Activated CD4-positive, alpha-beta T cell treated with anti-CD3 and anti-CD28 coated beads, Interleukin-2, Interleukin-6, amounts not matched to agents 100 ng/mL and 50 ng/mL, durations not matched to agents 16 hours and 8 hours (primary cell): ENCODE measurements at regions not wholly inside any gene's neighbourhood (a gene's known extent, or its start where the extent isn't known, plus 50 kb on each side); places are given as distances from the start of the nearest gene placed in this dataset.

ENCODE experiments used
- DNase-seq: peaks from one replicate; pipeline ENCODE4 v3.0.0-alpha.2; 2020

DNA sequence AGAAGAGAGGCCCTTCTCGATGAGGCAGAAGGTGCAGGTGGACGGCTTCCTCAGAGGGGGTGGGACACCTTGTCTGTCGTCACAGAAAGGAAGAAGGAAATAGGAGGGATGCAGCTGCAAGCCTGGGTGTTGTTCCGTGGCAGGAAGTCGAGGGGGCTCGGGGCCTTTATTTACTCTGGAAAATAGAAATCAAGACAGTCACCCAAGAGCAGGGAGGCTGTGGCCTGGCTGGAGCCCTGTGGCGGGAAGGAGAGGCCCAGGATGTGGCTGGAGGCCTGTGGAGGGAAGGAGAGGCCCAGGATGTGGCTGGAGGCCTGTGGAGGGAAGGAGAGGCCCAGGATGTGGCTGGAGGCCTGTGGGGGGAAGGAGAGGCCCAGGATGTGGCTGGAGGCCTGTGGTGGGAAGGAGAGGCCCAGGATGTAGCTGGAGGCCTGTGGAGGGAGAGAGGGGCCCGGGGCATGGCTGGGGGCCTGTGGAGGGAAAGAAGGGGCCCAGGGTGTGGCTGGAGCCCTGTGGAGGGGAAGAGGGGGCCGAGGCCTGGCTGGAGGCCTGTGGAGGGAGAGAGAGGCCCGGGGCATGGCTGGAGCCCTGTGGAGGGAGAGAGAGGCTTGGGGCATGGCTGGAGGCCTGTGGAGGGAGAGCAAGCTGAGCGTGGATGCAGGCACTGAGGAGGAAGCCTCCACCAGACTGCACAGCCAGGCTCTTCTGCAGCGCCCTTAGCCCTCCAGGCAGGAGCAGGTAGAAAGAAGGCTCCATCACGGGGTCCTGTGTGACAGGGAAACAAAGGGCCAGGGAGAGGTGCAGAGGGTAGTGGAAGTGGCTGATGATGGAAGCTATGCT is 97.3 kb upstream of the SFMBT2 start:
- DNase-seq = peak; percentile 77

DNA sequence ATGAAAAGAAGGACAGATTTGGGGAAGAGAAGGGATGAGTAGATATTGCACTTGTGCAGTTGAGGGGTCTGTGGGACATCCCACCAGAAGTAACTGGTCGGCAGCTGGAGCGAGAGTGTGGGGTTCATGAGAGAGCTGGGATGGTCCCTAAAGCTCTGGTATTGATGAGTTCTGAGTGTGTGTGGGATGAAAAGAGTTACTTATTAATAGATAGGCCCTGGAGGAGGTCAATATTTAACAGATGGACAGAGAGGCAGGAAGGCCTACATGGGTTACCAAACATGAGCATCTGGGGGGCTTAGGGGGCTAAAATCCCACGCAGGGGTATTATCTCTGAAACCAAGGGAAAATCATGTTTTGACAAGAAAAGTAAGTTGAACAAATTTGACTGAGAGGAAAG is 95.7 kb upstream of the SFMBT2 start:
- DNase-seq = no peak

DNA sequence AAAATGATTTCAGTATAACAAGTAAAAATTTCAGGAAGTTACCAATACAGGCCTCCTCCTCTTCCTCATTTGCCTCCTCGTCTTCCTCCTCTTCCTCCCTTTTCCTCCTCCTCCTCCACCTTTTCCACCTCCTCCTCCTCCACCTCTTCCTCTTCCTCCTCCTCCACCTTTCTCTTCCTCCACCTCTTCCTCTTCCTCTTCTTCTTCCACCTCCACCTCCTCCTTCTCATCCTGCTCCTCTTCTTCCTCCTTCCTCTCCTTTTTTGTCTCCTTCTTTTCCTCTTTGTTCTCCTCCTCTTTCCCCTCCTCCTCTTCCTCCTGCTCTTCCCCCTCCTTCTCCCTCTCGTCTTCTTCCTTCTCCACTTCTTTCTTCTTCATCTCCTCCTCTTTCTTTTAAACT is 94.4 kb upstream of the SFMBT2 start:
- DNase-seq = no peak

DNA sequence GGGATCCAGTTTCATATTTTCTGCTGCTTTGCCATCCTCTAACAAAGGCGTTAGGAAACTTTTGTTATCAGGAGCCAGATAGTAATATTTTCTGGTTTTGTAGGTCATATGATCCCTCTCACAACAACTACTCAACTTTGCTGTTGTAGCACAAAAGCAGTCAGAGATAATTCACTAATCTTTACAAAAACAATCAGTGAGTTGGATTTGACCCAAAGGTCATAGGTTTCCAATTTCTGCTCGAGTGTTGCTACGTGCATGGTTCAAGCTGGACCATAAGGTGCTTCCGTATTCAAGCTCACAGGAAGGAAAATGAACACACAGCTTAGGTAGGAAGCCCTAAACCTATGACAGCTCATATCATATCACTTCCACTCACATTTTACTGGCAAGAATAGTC is 92.4 kb upstream of the SFMBT2 start:
- no peak for DNase-seq

DNA sequence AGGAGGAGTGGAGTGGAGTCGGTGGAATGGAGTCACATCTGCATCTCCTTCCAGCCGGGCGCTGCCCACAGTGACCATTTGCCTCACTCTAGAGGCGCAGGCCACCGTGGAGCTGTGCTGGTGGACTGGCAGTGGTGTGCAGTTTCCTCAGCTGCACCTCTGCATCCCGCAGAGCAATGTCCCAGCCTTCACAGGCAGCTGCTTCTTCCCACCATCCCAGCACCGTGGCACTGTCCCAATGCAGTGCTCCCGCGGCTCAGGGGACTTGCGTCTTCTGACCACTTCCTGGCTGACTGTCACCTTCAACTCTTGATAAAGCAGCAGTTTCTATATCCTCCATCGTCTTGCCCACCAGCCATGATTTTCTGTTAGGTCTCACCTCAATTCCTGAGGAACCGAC is 90.3 kb upstream of the SFMBT2 start:
- peak; percentile 28 for DNase-seq

DNA sequence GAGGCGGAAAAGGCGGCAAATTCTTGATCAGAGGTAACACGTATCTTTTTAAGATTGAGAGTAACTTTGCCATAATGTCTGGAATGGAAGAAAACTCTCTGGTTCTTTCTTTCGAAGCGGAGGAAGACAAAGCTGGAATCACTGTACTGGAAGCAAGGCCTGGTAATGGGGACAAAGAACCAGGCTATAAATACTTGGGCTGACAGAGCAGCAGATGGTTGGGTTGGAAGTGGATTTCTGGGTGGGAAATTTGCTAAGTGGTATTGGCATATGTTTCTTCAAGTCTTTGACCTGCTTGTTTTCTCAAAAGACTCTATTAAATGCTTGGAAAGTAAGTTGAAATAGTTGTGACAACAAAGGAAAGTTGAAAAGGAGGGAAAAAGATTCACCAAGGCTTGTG is 87.3 kb upstream of the SFMBT2 start:
- DNase-seq = no peak

DNA sequence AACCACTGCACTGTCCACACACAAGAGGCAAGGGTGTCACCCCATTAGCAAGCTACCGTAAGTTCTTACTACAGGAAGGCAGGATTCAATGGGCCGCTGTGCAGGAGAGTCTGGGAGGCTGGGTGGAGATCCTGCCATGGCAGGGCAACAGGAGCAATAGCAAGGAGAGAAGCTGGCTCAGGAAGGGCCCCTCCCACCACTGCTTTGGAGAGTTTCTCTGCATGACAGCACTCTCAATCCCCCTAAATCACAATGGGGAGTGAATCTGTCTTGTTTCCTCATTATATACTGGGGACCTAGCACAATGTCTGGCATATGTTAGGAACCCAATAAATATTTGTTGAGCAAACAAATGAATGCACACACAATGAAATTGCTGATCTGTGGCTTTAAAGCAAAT is 83.2 kb upstream of the SFMBT2 start:
- DNase-seq = no peak

DNA sequence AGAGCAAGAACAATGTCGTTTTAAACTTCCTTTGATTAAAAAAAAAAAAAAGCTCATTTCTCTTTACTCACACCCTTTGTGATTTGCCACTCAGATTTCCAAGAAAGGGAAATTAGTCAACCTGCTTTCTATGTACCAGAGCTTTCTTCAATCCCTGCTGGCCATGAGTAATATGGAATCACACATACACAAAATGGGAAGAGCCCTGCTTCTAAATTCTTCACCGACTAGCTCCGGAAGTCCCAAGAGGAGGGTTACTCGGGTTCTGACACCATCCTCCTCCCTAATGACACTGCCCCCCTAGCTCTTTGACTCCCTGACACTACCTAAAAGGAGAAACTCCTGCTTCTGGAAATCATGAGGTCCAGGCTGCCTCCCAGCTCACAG is 81.8 kb upstream of the SFMBT2 start:
- DNase-seq = peak; percentile 33

DNA sequence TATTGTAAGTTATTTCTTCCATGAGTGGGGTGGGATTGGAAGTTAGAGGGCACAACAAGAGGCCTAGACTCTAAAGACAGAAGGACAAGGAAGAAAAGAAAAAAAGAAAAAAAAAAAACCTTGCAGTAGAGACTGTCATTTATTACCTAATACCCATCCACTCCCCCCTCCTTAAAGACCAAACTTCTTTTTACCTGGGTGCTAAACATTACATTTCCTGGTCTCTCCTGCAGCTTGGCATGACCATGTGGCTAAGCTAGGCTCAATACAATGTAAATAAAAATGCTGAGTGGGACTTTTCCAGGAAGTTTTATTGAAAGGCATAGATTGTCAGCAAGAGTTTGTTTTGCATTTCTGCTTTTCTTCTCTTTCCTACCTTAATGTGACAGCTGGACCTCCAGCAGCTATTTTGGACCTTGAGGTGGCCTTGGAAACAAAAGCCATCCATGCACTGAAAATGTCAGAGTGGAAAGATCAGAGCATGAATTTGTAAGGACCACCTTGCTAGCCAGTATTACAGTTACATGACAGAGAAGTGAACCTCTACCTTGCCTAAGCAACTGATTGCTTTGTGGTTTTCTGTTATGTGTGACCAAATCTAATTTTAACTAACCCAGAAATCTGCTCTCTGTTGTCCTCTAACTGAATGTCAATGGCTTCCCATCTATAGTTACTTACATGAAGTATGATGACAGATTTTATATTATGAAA is 81.3 kb upstream of the SFMBT2 start:
- DNase-seq = peak; percentile 41

DNA sequence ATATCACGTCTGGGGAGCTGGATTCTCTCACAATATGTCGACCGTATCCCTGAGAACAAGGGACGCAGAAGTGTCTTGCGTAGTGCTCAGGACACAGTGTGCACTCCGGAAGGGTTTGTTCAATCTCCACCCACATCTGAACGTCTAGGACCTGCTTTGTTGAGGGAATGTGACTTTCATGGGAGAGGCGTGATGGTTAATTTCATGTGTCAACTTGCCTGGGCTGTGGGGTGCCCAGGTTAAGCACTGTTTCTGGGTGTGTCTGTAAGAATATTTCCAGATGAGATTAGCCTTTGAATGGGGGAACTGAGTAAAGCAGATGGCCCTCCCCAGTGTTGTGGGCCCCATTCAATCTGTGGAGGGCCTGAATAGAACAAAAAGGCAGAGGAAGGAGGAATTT is 80.4 kb upstream of the SFMBT2 start:
- no peak for DNase-seq

DNA sequence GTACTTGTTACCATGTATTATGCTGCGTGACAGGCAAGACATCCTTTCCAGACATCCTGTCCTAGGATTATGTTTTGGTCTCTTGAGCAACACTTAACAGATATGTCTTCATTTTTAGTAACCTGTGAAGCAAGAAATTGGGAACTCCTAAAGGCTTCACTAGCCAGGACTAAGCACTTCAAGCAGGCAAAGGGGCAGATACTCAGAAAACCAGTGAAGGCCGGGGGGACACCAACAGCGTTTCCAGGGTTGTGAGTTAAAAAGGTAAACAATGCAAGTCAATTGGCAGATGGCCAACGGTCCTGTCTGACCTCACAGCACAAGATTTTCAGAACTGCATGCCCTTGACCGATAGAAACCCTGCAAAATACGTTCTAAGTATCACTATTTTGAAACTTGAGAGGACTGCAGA is 77.6 kb upstream of the SFMBT2 start:
- no peak for DNase-seq

DNA sequence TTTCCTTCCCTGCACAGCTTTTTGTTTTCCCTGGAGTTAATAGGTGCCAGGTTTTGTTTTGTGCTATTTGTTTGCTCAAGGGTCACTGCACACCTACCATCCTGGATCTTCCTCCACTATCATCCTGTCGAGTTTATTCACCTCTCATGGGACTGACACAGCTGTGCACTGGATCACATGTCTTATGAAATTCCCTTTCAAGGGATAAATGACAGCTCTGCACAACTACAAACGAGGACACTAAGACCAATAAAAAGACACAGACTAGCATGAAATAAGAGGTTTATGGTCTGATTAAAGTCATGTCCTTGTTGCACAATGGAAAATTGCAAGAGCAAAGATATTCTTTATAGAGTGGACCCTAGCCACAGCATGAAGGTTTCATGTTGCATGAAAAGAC is 76.7 kb upstream of the SFMBT2 start:
- no peak for DNase-seq

DNA sequence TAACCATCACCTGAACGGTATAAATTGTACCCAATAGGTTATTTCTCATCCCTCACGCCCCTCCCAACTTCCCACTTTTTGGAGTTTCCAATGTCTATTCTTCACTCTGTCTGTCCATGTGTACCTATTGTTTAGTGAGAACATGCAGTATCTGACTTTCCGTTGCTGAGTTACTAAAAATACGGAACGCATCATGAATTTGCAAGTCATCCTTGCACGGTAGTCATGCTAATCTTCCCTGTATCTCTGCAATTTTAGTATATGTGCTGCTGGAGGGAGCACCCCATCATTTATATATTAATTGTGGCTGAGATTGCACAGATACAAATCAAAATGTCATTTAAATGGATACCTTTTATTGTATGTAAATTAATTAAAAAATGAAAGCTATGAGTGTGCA is 75.7 kb upstream of the SFMBT2 start:
- DNase-seq = no peak

DNA sequence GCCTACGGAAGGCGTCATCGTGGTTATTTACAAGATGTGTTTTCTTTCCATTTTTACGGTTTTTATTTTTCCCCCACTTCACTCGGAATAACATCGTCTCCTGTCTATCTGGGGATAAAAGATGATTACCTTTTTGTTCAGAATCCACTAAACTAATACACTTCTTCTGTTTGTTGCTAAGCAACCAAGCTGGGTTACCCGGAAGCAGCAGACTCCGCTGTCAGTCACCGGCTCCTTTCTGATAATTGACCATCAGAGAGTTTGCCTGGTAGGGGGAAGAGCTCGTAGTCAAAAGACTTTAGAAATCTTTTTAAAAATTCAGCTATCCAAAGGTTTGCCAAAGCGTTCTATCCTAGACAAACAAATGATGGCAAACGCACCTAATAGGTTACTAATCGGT is 75.0 kb upstream of the SFMBT2 start:
- DNase-seq = no peak

DNA sequence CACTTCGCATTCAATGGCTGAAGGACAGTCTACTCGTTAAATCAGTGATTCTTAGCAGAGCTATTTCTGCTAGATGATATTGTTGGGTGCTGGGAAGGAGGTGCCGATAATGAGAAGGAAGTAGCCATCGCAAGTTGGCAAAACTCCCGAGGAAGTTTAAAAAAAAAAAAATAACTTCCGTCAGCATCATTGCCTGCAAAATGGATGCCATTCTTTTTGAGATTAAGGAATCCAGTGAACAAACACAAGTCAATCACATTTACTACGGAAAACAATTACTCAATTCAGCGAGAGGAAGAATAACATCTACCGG is 74.4 kb upstream of the SFMBT2 start:
- DNase-seq = no peak

DNA sequence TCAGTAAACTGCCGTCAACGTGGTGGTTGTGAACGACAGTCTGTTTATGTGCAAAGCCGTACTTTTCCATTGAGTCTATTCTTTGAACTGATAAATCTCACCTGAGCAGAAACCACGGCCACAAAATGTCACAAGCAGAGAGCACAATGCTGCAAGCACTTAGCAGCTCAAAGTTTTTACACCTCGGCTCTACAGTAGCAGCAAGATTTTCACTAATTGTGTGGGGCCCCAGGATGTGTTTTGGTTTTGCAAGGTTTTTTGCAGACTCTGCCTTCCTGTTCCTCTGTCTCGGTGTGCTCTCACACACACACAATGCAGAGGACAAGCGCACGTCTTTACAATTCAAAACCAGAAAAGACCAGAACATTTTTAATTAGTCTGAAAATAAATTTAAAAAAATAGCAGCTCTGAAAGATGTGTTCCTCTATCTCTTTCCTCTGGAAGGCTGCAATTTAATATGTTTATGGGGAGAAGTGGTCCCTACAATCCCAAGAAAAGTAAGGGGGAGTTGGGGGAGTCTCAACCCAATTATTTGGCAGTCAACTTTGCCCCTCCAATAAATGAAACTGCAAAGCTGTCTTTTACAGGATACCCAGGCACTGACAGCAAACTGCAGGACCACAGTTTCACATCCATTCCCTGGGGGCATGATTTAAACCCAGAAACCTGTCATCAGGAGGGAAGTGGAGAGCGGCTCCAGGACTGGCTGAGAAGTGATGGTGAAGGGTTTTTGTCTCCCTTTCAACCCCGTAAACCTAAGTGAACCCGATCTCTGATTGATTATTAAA is 73.8 kb upstream of the SFMBT2 start:
- DNase-seq = peak; percentile 87

DNA sequence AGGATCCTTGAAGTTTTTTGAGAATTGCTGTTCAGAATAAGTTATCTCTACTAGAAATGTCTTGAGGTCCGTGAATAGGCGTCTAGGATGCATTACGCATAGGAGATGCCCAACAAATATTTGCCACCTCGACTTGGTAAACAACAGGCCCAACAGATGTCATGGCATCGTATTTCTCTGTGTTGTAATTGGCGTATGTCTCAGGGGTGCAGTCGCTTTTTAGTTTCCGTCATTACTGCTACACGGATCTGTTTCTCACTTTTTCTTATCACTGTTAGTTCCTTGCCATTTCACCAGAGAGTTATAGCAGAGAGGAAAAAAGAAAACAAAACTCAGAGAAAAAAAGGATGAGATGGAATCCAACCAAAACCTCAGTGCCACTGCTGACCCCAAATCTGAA is 73.0 kb upstream of the SFMBT2 start:
- DNase-seq = peak; percentile 18

DNA sequence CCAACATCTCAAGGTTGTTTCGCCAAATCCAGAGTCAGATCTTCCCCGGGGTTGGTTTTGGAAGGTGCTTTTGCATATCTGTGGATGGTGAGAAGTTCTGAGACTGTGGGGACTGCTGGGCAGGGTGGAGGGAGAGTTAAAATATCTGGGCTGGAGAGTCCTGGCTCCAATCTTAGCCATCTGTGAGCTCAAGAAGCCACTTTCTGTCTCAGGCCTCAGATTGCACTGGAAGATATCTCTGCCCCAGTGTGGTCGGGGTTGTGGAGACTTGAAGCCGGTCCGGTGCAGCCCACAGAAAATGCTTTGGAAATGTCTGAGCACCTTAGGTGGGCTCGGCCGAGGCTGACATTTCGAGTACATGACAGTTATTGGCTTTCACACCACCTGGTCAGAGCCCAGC is 72.2 kb upstream of the SFMBT2 start:
- no peak for DNase-seq

DNA sequence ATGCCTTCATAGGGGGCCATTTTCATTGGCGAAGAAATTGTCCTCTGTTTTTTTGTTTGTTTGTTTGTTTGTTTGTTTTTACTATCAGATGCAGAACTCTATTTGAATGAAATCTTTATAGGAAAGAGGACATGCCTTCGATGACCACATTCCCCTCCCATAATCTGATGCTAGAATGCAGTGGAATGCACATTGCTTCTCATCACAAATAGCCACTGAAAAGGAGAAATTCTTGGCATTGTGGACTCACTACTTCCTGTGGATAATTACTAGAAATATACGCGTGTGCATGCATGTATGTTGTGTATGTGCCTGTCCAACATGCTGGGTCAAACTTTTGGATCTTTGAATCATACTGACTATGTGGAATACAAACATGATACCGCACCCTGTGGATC is 70.5 kb upstream of the SFMBT2 start:
- no peak for DNase-seq

DNA sequence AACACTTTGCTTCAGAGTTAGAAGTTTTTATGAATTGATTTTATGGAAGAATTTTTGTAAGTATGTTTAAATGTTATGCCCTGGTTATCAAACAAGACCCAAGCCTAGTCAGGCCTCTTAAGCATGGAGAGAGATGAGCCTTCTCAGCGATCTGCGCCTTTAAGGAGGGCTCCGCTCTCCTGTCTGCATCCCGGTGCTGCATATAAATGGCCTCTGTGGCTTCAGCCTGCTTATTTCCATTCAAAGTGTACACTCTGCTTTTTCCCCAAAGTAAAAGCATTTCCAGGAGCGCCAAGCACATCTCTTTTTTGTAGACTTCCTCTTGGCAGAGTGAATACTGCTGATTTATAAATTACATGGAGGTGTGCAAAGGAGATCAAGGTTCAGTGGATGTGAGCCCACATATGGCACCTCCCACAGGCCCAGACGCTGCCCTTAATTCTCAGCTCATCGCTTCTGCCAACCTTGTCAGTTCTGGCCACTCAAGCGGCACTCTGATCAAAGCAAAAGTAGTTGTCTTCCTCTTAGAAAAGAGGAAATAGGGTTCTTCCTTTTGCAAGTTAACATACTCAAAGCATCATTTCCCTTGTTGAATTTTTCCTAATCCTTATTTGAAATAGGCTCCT is 70.0 kb upstream of the SFMBT2 start:
- DNase-seq = peak; percentile 23

DNA sequence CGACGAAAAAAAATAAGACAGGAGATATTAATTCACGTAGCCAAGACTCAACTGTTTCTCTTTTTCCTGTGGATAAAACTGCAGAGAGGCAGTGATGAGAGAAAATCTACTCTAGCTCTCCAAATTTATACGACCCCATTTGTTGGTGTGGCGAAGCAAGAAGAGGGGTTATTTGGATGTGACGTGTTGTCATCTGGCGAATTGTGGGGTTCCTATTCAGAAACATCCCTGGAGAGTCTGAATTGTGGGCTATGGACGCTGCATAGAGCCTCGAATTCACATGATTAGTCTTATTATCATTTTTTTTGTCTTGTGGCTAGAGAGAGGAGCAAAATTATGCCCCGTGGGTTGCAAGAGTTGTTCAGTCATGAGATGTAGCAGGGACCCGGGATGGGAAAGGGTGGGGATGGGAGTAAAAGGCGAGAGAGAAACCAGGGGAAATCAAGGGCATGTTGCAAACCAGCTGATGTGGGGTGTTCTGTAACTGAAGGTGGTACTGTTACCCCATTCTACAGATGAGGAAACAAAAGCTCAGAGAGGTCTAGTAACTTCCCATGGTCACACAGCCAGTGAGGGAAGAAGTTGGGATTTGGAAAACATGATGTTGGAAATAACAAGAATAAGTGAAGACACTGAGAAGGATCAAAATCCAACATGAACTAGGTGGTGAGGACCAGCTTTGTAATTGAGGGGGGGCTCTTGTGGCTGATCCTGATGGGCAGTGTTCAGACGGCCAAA is 69.2 kb upstream of the SFMBT2 start:
- DNase-seq = no peak

DNA sequence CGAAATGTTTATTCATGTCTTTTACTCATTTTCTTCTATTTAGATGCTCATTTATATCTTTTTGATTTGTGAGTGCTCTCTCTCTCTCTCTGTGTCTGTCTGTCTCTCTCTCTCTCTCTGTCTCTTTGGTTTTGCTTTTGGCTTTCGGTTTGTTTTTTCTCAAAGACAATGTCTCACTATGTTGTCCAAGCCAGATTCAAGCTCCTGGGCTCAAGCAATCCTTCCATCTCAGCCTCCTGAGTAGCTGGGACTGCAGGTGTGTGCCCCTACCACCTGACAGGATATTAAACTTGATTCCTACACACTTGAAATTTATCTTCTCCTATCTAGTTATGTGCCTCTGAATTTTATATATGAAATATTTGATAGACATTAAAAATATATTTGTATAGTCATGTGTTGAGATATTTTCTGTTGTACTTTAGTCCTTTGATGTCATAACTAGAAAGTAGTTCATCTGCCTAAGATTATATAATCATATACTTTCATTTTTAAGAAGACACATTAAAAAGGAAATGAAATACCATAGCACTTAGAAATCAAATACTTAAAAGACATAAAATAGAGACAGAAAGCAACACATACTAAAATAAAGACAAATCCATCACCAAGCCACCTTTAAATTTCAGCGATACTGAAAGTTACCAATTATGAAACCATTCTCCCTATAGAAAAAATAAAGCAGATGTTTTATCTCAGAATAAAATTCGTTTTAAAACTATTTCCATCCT is 68.1 kb upstream of the SFMBT2 start:
- peak; percentile 11 for DNase-seq
